OCI-LY1 (cell line): ENCODE measurements at regions not wholly inside any gene's neighbourhood (a gene's known extent, or its start where the extent isn't known, plus 50 kb on each side); places are given as distances from the start of the nearest gene placed in this dataset.
"Not testable (repeated sequence)": the region's sequence is repeated elsewhere in the genome, so short reads cannot be mapped to it uniquely, and the experiment has no call there.

Experiments
- H2AFZ ChIP-seq: fragments of 200-600 bp; sonication (generic), shearing (Covaris generic); 2 replicates; pipeline ENCODE4 v1.6.0; 2014; ENCODE audit warnings: antibody characterized with exemption, mild to moderate bottlenecking, low read length
- H3F3A ChIP-seq: fragments of 200-600 bp; sonication (generic), shearing (Covaris generic); 2 replicates; pipeline ENCODE4 v1.6.0; 2014; ENCODE audit warnings: mild to moderate bottlenecking, antibody characterized with exemption, low read length, moderate library complexity; ENCODE audit not compliant: insufficient read depth
- H3K27ac ChIP-seq: fragments of 200-600 bp; sonication (generic); 2 replicates; pipeline ENCODE4 v1.5.1; 2014; ENCODE audit warnings: low read length, mixed run types, mild to moderate bottlenecking, low read depth; ENCODE audit not compliant: poor library complexity, severe bottlenecking
- H3K27me3 ChIP-seq: fragments of 200-600 bp; sonication (generic); 2 replicates; pipeline ENCODE4 v1.6.0; 2014; ENCODE audit warnings: antibody characterized with exemption, mild to moderate bottlenecking, low read length, moderate library complexity; ENCODE audit not compliant: insufficient read depth
- H3K36me3 ChIP-seq: fragments of 200-600 bp; sonication (generic); 2 replicates; pipeline ENCODE4 v1.6.1; 2014; ENCODE audit warnings: mild to moderate bottlenecking, antibody characterized with exemption, low read length, moderate library complexity, mixed read lengths; ENCODE audit not compliant: insufficient read depth
- H3K4me1 ChIP-seq: fragments of 200-600 bp; sonication (generic); 2 replicates; pipeline ENCODE4 v1.5.1; 2014; ENCODE audit warnings: mild to moderate bottlenecking, low read length, moderate library complexity; ENCODE audit not compliant: insufficient read depth, severe bottlenecking
- H3K4me2 ChIP-seq: fragments of 200-600 bp; sonication (generic), shearing (Covaris generic); 2 replicates; pipeline ENCODE4 v1.6.1; 2014; ENCODE audit warnings: low read length
- H3K4me3 ChIP-seq: fragments of 200-600 bp; sonication (generic); 2 replicates; pipeline ENCODE4 v1.5.1; 2014; ENCODE audit warnings: low read length, low read depth, mild to moderate bottlenecking, mixed read lengths; ENCODE audit not compliant: poor library complexity, severe bottlenecking
- H3K79me2 ChIP-seq: fragments of 200-600 bp; shearing (Covaris generic); 2 replicates; pipeline ENCODE4 v1.6.1; 2016; ENCODE audit warnings: mixed run types, low read length, mixed read lengths; ENCODE audit not compliant: insufficient read depth
- H3K9ac ChIP-seq: fragments of 200-600 bp; sonication (generic), shearing (Covaris generic); 2 replicates; pipeline ENCODE4 v1.6.1; 2014; ENCODE audit warnings: mild to moderate bottlenecking, low read length, mixed read lengths
- H3K9me2 ChIP-seq: fragments of 200-600 bp; sonication (generic), shearing (Covaris generic); 2 replicates; pipeline ENCODE4 v1.6.1; 2014; ENCODE audit warnings: low read depth, mild to moderate bottlenecking, low read length, mixed read lengths
- H3K9me3 ChIP-seq: fragments of 200-600 bp; shearing (Covaris generic); 2 replicates; pipeline ENCODE4 v1.6.1; 2014; ENCODE audit warnings: low read length, mixed read lengths
- H4K20me1 ChIP-seq: fragments of 200-600 bp; sonication (generic), shearing (Covaris generic); 2 replicates; pipeline ENCODE4 v1.6.0; 2016; ENCODE audit warnings: mild to moderate bottlenecking, low read length; ENCODE audit not compliant: insufficient read depth
- EZH2 ChIP-seq: fragments of 200-600 bp; sonication (generic), shearing (Covaris generic); IDR thresholded peaks from 2 replicates; pipeline ENCODE4 v1.8.0; 2017; ENCODE audit warnings: borderline replicate concordance, mixed run types, mild to moderate bottlenecking, antibody characterized with exemption, low read length, moderate library complexity, mixed read lengths
- TF ChIP-seq, protein P1 (sequence below): fragments of 200-600 bp; sonication (generic), shearing (Covaris generic); IDR thresholded peaks from 2 replicates; pipeline ENCODE4 v1.5.1; 2017; ENCODE audit warnings: mild to moderate bottlenecking, antibody characterized with exemption, low read length, moderate library complexity, mixed read lengths

DNA sequence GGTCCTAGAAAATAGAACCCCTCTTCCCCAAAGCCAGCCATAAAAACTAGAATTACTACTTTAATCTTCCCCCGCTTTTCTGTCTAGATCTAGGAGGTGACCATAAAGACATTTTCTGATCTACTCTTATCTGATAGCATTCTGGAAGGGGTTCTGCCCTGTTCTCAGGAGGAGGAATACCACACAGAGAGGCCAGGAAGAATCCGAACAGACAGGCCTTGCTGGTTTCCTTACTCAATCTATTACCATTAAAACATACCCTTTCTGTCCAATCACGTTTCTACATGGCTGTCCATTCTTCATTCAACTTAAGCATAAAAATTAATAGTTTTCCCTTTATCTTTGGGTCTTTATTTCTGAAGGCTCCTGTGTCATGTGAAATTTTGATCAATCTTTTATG, 198.7 kb downstream of the GPAT3 start:
- Histone ChIP-seq H3K9me2 (no peaks in the 10 kb centered on the region), H3F3A (no peaks in the 10 kb centered on the region), H3K79me2 (no peaks in the 10 kb centered on the region), H3K9ac (no peak overlapping the region), H3K27ac (no peak overlapping the region), H3K4me2 (no peak overlapping the region), H2AFZ (no peak overlapping the region), H3K36me3 (no peaks in the 10 kb centered on the region), H4K20me1 (no peaks in the 10 kb centered on the region), H3K9me3 (no peaks in the 10 kb centered on the region), H3K4me1 (no peaks in the 10 kb centered on the region), H3K27me3 (no peaks in the 10 kb centered on the region), H3K4me3 (no peak overlapping the region)
- TF ChIP-seq, protein P1, sequence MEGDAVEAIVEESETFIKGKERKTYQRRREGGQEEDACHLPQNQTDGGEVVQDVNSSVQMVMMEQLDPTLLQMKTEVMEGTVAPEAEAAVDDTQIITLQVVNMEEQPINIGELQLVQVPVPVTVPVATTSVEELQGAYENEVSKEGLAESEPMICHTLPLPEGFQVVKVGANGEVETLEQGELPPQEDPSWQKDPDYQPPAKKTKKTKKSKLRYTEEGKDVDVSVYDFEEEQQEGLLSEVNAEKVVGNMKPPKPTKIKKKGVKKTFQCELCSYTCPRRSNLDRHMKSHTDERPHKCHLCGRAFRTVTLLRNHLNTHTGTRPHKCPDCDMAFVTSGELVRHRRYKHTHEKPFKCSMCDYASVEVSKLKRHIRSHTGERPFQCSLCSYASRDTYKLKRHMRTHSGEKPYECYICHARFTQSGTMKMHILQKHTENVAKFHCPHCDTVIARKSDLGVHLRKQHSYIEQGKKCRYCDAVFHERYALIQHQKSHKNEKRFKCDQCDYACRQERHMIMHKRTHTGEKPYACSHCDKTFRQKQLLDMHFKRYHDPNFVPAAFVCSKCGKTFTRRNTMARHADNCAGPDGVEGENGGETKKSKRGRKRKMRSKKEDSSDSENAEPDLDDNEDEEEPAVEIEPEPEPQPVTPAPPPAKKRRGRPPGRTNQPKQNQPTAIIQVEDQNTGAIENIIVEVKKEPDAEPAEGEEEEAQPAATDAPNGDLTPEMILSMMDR, result no peak
- TF ChIP-seq EZH2, result no peak

DNA sequence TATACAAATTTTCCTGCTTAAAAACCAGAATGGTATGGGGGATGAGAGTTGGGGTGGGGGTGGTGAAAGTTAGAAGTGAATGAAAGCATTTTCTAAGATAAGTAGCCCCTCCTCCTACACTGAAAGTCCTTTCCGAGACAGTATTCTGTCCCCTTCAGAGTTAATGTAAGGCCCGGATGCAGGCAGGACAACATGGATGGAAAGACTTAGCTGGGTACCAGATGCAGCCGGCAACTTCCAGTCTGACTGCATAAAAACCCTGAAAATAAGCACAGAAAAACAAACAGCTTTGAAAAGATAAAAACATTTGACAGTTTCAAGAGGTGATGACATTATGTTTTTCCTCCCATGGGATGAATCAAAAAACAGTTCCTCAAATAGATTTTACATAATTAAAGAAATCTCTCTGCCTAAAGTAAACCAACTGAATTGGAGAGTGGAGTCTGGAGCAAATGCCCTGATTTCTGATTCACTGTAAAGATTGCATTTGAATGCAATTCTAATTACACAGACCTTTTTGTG, 196.3 kb downstream of the GPAT3 start:
- no peak overlapping the region for H3K4me3 ChIP-seq
- H3K9me2 ChIP-seq, result no peaks in the 10 kb centered on the region
- no peaks in the 10 kb centered on the region for H4K20me1 ChIP-seq
- TF ChIP-seq EZH2, result no peak
- TF ChIP-seq, protein P1, result no peak
- no peaks in the 10 kb centered on the region for H3K27me3 ChIP-seq
- H3K36me3 ChIP-seq, result no peaks in the 10 kb centered on the region
- H3K27ac ChIP-seq, result no peak overlapping the region
- no peaks in the 10 kb centered on the region for H3K4me1 ChIP-seq
- H3K79me2 ChIP-seq, result no peaks in the 10 kb centered on the region
- no peak overlapping the region for H2AFZ ChIP-seq
- H3F3A ChIP-seq, result no peaks in the 10 kb centered on the region
- H3K4me2 ChIP-seq, result no peak overlapping the region
- no peak overlapping the region for H3K9ac ChIP-seq
- no peaks in the 10 kb centered on the region for H3K9me3 ChIP-seq

DNA sequence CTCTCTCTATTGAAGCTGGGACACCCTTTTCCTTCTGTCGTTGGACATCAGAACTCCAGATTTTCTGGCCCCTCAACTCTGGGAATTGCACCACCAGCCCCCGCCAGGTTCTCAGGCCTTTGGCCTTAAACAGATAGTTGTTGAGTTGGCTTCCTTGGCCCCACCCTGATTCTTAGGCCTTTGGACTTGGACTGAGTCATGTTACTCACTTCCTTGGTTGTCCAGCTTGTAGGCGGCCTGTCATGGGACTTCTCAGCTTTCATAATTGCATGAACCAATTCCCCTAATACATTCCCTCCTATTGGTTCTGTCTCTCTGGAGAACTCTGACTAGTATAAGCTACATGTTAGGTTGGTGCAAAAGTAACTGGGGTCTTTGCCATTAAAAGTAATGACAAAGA, 195.7 kb downstream of the GPAT3 start:
- Histone ChIP-seq H3K4me2 (no peak overlapping the region), H3K27me3 (no peaks in the 10 kb centered on the region), H3F3A (no peaks in the 10 kb centered on the region), H3K27ac (no peak overlapping the region), H4K20me1 (no peaks in the 10 kb centered on the region), H3K4me1 (no peaks in the 10 kb centered on the region), H2AFZ (no peak overlapping the region), H3K79me2 (no peaks in the 10 kb centered on the region), H3K36me3 (no peaks in the 10 kb centered on the region), H3K4me3 (no peak overlapping the region), H3K9ac (no peak overlapping the region), H3K9me3 (no peaks in the 10 kb centered on the region), H3K9me2 (no peaks in the 10 kb centered on the region)
- no peak for TF ChIP-seq EZH2
- TF ChIP-seq, protein P1, result no peak

DNA sequence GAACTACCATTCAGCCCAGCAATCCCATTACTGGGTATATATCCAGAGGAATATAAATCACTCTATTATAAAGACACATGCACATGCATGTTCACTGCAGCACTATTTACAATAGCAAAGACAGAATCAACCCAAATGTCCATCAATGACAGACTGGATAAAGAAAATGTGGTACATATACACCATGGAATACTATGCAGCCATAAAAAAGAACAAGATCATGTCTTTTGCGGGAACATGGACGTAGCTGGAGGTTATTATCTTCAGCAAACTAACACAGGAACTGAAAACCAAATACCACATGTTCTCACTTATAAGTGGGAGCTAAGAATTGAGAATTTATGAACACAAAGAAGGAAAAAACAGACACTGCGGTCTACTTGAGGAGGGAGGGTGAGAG, 195.1 kb downstream of the GPAT3 start:
- H3K4me2 ChIP-seq, H3K4me3 ChIP-seq, H3F3A ChIP-seq, H4K20me1 ChIP-seq, H3K9ac ChIP-seq, H3K27me3 ChIP-seq, H3K27ac ChIP-seq, H3K4me1 ChIP-seq, H3K79me2 ChIP-seq, H3K9me2 ChIP-seq, H3K36me3 ChIP-seq, H3K9me3 ChIP-seq, H2AFZ ChIP-seq: not testable (repeated sequence)
